ENCODE measurements at regions not wholly inside any gene's neighbourhood (a gene's known extent, or its start where the extent isn't known, plus 50 kb on each side); places are given as distances from the start of the nearest gene placed in this dataset.
"Not testable (repeated sequence)": the region's sequence is repeated elsewhere in the genome, so short reads cannot be mapped to it uniquely, and the experiment has no call there.

DNA sequence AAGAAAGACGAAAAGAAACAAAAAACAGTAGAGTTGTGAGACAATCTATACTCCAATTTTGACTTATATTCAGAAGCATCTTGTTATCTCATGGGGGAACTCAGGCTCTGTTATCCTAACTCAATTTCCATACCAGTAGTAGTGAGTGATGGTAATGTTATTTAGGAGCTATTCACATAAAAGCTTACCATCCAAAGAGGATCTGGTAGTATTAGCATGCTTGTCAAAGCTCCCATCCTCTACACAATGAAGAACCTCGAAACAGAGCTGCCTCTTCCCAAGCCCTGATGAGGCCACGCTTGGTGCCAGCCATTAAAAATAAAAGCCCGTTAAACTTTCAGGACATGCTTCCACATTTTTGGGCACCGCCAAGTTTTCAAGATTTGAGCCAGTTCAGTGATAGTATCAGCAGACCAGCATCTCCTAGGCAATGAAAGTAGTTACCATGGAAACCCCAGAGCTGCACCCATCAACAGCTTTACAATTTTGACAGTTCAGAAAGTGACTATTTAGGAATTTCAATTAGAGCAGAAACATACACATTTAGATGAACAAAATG is 173.3 kb downstream of the CD83 start:
- DNase-seq (ENCODE audit: low spot score), result no peak

GRCh38 chr6:14291331-14291730 is 173.8 kb downstream of the CD83 start:
- no peak for DNase-seq (ENCODE audit: low spot score)

DNA sequence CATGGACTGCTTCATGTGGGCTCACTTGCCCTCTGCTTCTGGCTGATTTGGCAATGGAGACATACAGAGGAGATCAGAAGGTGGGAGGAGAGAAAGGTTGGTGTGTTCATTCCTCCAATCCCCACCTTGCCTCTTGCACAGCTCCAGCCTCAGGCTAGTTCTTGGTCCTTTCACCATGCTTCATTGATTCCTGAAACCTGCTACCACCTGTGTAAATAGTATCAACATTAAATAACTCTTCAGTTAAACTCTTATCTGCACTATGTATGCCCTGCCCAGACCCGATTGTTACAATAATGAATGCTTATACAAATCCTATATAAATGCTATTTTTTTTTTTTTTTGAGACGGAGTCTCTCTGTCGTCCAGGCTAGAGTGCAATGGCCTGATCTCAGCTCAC is 174.5 kb downstream of the CD83 start:
- no peak for DNase-seq (ENCODE audit: low spot score)

DNA sequence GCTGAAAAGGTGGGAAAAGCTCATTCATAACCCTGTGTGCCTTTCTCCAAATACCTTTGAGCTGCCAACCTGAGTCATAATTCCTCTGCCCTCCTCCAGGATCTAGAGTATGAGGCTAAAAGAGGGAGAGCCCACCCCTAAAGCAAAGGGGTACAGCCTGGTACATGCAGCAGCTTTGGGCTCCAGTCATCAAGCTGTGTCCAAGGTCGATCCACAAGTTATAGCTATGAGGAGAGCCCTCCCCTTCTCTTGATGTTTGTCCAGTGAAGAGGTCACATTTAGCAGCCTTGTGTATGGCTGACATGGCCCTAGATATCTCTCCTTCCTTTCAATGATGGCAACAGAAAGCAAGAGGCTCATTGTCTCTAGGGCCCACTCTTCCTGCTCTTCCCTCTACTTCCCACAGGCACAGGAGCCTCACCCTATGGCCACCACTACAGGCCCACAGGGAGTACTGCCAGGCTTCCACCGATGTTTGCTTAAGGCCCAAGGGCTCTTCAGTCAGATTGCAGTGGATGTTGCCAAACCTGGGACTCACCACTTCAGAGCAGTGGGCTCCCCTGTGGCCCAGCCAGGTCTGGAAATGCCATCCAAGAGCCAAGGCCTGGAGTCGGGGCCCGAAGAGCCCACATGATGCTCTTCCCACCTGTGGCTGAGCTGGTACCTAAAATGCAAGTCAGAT is 176.8 kb downstream of the CD83 start:
- no peak for DNase-seq (ENCODE audit: low spot score)

DNA sequence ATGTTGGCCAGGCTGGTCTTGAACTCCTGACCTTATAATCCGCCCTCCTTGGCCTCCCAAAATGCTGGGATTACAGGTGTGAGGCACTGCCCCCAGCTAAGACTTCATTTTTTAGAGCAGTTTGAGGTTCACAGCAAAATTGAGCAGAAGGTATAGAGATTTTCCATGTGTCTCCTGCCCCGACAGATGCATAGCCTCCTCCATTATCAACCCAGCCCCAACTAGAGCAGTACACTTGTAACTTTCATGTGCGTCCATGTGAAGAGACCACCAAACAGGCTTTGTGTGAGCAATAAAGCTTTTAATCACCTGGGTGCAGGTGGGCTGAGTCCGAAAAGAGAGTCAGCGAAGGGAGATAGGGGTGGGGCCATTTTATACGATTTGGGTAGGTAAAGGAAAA is 179.1 kb downstream of the CD83 start:
- DNase-seq (ENCODE audit: low spot score), result not testable (repeated sequence)

GRCh38 chr6:14297118-14297517 is 179.5 kb downstream of the CD83 start:
- not testable (repeated sequence) for DNase-seq (ENCODE audit: low spot score)

- DNase-seq (ENCODE audit: low spot score), result not testable (repeated sequence)
Observed at GRCh38 chr6:14300189-14300588, 182.6 kb downstream of the CD83 start.

DNA sequence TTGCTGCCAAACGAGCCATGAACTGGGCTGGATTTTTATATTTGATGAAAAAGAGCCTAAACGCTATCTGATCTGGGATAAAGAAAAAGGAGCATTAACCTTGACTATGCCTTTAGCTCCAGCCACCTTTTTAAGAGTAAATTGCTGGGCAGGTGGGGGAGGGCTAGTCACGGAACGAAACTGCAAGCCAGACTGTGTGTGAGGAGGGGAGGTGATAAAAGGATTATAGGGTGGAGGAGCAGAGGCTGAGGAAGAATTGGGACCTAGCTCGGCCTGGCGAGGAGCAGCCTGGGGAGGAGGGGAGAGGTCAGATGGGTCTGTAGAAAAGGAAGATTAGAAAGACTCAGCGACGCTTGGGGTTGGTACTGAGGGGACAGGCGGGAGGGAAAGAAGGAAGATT is 183.1 kb downstream of the CD83 start:
- not testable (repeated sequence) for DNase-seq (ENCODE audit: low spot score)

DNA sequence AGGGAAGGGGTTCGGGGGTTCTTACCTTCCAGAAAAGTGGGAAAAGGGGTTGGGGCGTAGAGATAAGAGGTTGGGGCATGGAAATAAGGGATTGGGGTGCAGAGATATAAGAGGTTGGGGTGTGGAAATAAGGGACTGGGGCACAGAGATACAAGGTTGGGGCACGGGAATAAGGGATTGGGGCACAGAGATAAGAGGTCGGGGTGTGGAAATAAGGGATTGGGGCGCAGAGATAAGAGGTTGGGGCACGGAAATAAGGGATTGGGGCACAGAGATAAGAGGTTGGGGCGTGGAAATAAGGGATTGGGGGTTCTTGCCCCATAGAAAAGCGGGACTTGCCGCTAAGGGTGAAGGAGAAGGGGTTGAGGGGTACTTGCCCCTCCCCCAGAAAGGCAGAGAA is 183.9 kb downstream of the CD83 start:
- DNase-seq (ENCODE audit: low spot score), result not testable (repeated sequence)

GRCh38 chr6:14305131-14305530 is 187.6 kb downstream of the CD83 start:
- DNase-seq (ENCODE audit: low spot score), result no peak

GRCh38 chr6:14305624-14306023 is 188.1 kb downstream of the CD83 start:
- DNase-seq (ENCODE audit: low spot score), result no peak

- DNase-seq (ENCODE audit: low spot score), result no peak
Observed at GRCh38 chr6:14306151-14306906, 188.8 kb downstream of the CD83 start.

- no peak for DNase-seq (ENCODE audit: low spot score)
Observed at GRCh38 chr6:14309516-14309915, 191.9 kb downstream of the CD83 start.

DNA sequence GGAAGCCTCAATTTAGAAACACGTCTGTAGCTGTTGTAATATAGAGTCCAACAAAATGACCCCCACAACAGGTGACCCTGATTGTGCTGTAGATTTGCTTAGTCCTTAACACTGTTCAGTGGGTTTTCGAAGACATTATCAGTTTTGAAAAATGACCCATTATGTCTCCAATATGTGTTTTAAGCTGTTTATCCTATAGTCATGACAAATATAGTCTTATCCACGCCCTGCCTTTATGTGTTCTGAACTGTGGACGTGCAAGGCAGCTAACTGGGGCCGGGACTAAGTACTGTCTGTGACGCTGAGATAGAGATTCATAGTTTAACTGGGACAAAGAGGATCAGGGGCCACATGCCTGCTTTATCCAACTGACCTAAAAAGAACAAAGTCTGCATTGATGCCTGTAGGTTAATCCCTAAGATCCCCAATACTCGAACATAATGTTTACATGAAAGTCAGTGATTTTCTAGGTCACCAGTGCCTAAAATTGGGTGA is 192.4 kb downstream of the CD83 start:
- DNase-seq (ENCODE audit: low spot score), result no peak

- DNase-seq (ENCODE audit: low spot score), result no peak
Observed at GRCh38 chr6:14310960-14311359, 193.4 kb downstream of the CD83 start.

GRCh38 chr6:14312587-14312986 is 195.0 kb downstream of the CD83 start:
- DNase-seq (ENCODE audit: low spot score), result no peak

DNA sequence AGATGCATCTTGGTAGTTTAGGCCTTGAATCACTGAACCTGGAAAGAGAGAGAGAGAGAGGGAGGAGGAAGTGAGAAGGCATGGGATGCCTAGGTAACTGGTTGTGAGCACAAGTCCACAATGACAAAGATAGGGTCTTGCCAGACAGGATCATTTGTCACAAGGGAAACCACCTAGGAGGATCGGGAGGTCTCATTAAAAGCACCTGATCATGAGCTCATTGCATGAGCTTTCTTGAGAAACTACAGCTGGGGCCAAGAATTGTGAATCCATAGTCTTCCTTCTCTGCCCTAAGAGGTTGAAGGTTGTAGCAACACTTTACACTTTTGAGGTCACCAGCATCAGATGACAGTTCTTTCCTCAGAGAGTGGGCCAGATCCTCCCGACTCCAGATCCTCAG is 195.7 kb downstream of the CD83 start:
- no peak for DNase-seq (ENCODE audit: low spot score)

GRCh38 chr6:14315353-14315752 is 197.8 kb downstream of the CD83 start:
- no peak for DNase-seq (ENCODE audit: low spot score)

GRCh38 chr6:14316651-14317386 is 199.2 kb downstream of the CD83 start:
- no peak for DNase-seq (ENCODE audit: low spot score)

- DNase-seq (ENCODE audit: low spot score), result no peak
Observed at GRCh38 chr6:14317387-14317970, 199.9 kb downstream of the CD83 start.

GRCh38 chr6:14320332-14320731 is 202.8 kb downstream of the CD83 start:
- peak; percentile 9 for DNase-seq (ENCODE audit: low spot score)

Measured in putamen (tissue), 1 donor.